Retina (tissue), 1 donor: ENCODE measurements at regions not wholly inside any gene's neighbourhood (a gene's known extent, or its start where the extent isn't known, plus 50 kb on each side); places are given as distances from the start of the nearest gene placed in this dataset.
A peak's percentile ranks its signal among the peaks of the same experiment; 100 is the strongest.
"Not testable (repeated sequence)": the region's sequence is repeated elsewhere in the genome, so short reads cannot be mapped to it uniquely, and the experiment has no call there.

Source experiments
- DNase-seq: peaks from one replicate; pipeline ENCODE4 v3.0.0-alpha.2; 2016

- no peak for DNase-seq
These were observed 1052.1 kb upstream of the PCDH10 start for GRCh38 chr4:132097041-132097440.

- DNase-seq: no peak
These were observed 1047.6 kb upstream of the PCDH10 start for GRCh38 chr4:132101526-132101925.

GRCh38 chr4:132108784-132109183 lies 1040.3 kb upstream of the PCDH10 start:
- no peak for DNase-seq

GRCh38 chr4:132114885-132115284 lies 1034.2 kb upstream of the PCDH10 start:
- DNase-seq: no peak

- DNase-seq: not testable (repeated sequence)
These were observed 1026.4 kb upstream of the PCDH10 start for GRCh38 chr4:132122741-132123140.

- DNase-seq: no peak
These were observed 1025.0 kb upstream of the PCDH10 start for GRCh38 chr4:132123870-132124623.

- DNase-seq: no peak
These were observed 1024.5 kb upstream of the PCDH10 start for GRCh38 chr4:132124624-132124974.

- no peak for DNase-seq
These were observed 1024.0 kb upstream of the PCDH10 start for GRCh38 chr4:132125131-132125530.

- DNase-seq: no peak
These were observed 1016.7 kb upstream of the PCDH10 start for GRCh38 chr4:132132433-132132832.

GRCh38 chr4:132169660-132170059 lies 979.4 kb upstream of the PCDH10 start:
- DNase-seq: no peak

GRCh38 chr4:132180020-132180427 lies 969.1 kb upstream of the PCDH10 start:
- no peak for DNase-seq

GRCh38 chr4:132195176-132195575 lies 953.9 kb upstream of the PCDH10 start:
- DNase-seq: no peak

- no peak for DNase-seq
These were observed 945.5 kb upstream of the PCDH10 start for GRCh38 chr4:132203618-132204017.

- no peak for DNase-seq
These were observed 934.6 kb upstream of the PCDH10 start for GRCh38 chr4:132214519-132214918.

GRCh38 chr4:132218406-132218805 lies 930.7 kb upstream of the PCDH10 start:
- no peak for DNase-seq

- DNase-seq: no peak
These were observed 921.8 kb upstream of the PCDH10 start for GRCh38 chr4:132227151-132227856.

- DNase-seq: not testable (repeated sequence)
These were observed 921.3 kb upstream of the PCDH10 start for GRCh38 chr4:132227857-132228165.

- DNase-seq: no peak
These were observed 920.4 kb upstream of the PCDH10 start for GRCh38 chr4:132228676-132229075.

GRCh38 chr4:132230025-132230424 lies 919.1 kb upstream of the PCDH10 start:
- no peak for DNase-seq

GRCh38 chr4:132238697-132239096 lies 910.4 kb upstream of the PCDH10 start:
- DNase-seq: no peak

- no peak for DNase-seq
These were observed 909.0 kb upstream of the PCDH10 start for GRCh38 chr4:132240081-132240480.

- no peak for DNase-seq
These were observed 903.8 kb upstream of the PCDH10 start for GRCh38 chr4:132245319-132245718.

- DNase-seq: no peak
These were observed 884.9 kb upstream of the PCDH10 start for GRCh38 chr4:132264176-132264575.

- peak; percentile 1 for DNase-seq
These were observed 882.7 kb upstream of the PCDH10 start for GRCh38 chr4:132266374-132266773.

GRCh38 chr4:132267321-132267720 lies 881.8 kb upstream of the PCDH10 start:
- DNase-seq: no peak
